GM18951 (cell line): ENCODE measurements at regions not wholly inside any gene's neighbourhood (a gene's known extent, or its start where the extent isn't known, plus 50 kb on each side); places are given as distances from the start of the nearest gene placed in this dataset.
"Not testable (repeated sequence)": the region's sequence is repeated elsewhere in the genome, so short reads cannot be mapped to it uniquely, and the experiment has no call there.

Experiments
- POLR2A ChIP-seq: IDR thresholded peaks from 4 replicates; pipeline ENCODE4 v1.6.1; 2011; ENCODE audit warnings: mild to moderate bottlenecking; ENCODE audit not compliant: insufficient read length, insufficient read depth; ENCODE audit errors: extremely low read depth
- in situ Hi-C: fragments of 300-500 bp; cut with MboI; formaldehyde crosslinking; loops from one replicate; pipeline ENCODE4 v1.12.0; 2022; ENCODE audit warnings: low sequenced_read_pairs, mixed read lengths, inconsistent platforms; ENCODE audit not compliant: unreplicated experiment

GRCh38 chr16:5756969-5757368 is 659.4 kb upstream of the EEF2KMT start:
- in situ Hi-C loops: no loop called here
- TF ChIP-seq POLR2A: no peak

GRCh38 chr16:5753381-5753780 is 655.8 kb upstream of the EEF2KMT start:
- TF ChIP-seq POLR2A: no peak

DNA sequence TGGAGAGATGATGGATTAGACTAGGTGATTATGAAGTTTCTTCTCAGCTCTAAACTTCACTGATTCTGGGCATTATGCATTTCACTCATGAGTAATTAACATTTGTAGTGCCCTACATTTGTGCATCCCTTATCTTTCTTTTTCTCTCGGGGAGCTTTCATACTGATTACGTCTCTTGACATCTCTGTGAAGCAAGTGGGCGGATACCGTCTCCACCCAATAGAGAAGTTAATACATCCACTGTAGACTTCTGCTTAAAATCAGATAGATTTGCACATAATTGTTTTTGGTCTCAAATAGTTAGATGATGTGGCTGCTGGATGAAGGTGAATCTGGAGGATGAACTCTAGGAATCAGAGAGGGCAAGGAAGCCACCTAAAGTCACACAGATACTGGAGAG is 653.6 kb upstream of the EEF2KMT start:
- in situ Hi-C loops: no loop called here
- no peak for TF ChIP-seq POLR2A

More at GRCh38 chr16:5753381-5753780, 655.8 kb upstream of the EEF2KMT start:
- in situ Hi-C loops: no loop called here

DNA sequence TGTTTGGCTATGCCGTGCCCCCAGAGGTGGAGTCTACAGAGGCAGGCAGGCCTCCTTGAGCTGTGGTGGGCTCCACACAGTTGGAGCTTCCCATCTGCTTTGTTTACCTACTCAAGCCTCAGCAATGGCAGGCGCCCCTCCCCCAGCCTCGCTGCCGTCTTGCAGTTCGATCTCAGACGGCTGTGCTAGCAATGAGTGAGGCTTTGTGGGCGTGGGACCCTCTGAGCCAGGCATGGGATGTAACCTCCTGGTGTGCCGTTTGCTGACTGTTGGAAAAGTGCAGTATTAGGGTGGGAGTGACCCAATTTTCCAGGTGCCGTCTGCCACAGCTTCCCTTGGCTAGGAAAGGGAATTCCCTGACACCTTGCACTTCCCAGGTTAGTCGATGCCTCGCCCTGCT is 652.8 kb upstream of the EEF2KMT start:
- in situ Hi-C loops: not testable (repeated sequence)

DNA sequence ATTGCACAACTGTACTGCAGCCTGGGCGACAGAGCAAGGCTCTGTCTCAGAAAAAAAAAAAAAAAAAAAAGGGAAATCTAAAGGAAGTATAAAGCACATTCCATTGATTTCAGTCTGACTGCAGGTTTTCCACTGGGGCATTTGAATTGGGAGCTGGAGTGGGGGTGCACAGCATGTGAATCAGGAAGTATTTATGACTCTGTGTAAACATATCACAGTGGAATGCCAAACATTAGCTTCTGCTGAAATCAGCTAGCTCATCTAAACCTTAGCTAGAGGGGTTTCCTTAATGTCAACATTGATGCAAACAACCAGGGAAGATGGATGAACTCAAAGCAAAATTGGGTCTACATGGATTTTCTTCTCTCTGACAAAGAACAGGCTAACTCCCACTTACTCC is 641.0 kb upstream of the EEF2KMT start:
- TF ChIP-seq POLR2A: no peak
- in situ Hi-C loops: no loop called here

DNA sequence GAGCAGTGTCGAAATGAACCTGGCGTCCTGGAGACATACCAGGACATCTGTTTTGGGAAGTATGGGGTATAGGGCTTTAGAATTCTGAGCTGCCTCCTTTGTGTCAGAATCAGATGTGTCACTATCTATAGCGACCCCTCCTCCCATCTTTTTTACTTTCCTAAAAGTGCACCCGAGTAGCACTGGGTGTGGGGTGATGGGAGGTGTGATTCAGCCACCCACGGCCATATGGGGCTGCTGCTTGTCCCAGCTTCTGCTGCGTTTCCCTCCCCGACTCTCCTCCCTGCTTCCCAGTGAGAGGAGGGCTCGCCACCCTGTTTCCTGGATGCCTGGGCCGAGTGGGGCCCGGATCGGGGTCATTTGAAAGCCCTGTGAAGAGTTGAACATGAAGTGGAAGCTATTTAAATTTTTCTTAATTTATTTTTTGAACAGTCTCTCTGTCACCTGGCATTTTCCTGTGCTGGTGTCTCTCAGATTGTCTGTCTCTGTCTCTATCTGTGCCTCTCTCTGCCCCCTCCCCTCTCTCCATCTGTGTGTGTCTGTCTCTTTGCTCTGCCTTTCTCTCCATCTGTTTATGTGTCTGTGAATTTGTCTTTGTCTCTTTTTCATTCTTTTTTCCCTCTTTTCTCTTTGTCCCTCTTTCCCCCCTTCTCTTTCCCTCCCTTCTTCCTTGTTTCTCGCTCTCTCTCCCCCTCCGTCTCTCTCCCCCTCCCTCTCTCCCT is 638.8 kb upstream of the EEF2KMT start:
- in situ Hi-C loops: no loop called here
- no peak for TF ChIP-seq POLR2A

DNA sequence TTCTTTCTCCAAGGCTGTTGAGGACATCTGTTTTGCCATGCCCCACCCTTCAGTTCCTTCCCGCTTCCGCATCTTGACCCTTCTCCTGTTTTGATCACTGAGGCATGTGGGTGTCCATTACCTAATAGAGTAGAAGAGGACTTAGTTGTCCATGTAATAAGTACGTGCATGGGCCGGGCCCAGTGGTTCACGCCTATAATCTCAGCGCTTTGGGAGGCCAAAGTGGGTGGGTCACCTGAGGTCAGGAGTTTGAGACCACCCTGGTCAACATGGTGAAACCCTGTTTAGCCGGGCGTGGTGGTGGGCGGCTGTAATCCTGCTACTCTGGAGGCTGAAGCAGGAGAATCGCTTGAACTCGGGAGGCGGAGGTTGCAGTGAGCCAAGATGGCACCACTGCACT is 637.8 kb upstream of the EEF2KMT start:
- in situ Hi-C loops: no loop called here
- no peak for TF ChIP-seq POLR2A

DNA sequence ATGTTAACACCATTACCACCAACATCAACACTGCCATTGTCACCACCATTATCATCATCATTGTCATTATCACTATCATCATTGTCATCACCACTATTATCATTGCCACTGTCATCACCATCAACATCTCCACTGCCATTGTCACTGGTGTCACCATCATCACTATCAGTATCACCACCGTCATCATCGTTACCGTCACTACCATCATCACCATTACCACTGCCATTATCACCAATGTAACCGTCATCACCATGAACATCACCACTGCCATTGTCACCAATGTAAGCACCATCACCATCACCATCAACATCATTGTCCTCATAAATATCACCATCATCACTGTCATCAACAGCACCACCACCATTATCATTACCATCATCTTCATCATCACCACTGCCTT is 633.2 kb upstream of the EEF2KMT start:
- in situ Hi-C loops: no loop called here
- TF ChIP-seq POLR2A: no peak

DNA sequence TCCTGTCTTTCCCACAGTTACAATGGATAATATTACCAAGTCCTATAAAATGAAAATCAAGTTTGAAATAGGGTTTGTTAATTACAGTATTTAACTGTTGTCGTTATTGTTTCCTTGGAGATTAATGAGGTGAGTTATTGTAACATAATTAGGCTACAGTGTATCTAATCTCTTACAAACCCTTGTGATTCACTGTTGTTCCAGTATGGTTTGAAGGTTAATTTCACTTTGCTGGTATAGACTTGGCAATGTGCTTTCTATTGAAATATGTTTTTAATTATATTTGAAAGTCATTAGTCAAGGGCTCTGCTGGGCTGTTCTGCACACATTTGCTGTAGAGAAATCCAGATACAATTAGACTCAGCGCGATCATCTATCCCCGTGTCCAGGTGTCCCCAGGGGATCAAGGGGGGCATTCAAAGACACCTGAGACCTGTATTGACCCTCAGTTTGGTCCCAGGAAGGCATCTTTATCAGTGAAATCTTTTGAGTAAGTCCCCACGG is 624.6 kb upstream of the EEF2KMT start:
- in situ Hi-C loops: no loop called here
- TF ChIP-seq POLR2A: no peak

DNA sequence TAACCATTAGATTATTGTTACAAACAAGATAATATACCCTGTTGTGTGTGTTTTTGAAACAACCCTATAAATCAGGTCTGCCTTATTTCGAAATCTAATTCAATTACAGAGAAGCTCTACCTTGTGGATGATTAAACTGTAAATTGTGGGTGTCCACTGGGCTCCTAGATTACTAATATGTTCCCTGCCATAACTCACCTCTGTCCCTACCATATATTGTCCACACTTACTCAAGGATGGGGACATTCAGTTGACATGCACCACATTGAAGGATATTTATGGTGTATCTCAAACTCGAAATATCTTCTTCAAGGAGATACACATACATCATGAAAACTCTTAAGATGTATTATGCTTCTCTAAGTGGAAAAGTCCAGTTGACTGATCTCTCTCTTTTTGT is 617.6 kb upstream of the EEF2KMT start:
- in situ Hi-C loops: no loop called here
- TF ChIP-seq POLR2A: no peak

GRCh38 chr16:5709889-5710288 is 612.3 kb upstream of the EEF2KMT start:
- in situ Hi-C loops: no loop called here
- TF ChIP-seq POLR2A: no peak

GRCh38 chr16:5706211-5706610 is 608.6 kb upstream of the EEF2KMT start:
- no peak for TF ChIP-seq POLR2A
- in situ Hi-C loops: no loop called here

DNA sequence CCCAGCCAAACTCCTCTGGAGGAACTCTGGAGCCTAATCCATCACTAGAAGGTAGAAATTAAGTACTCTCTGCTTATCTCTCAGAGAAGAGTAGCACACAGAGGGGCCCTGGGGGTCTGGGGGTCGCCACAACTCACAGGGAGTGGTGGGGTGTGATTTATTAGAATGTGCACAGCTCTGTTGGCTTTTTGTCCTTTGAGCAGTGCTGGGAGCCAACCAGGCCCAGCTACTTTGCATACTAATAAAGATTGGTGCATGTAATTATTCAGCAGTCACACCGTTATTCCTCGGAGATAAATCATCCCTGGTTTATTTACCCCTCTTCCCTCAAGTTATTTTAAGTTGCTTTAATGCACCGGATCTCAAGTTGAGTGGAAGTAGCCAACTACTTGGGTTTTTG is 606.7 kb upstream of the EEF2KMT start:
- in situ Hi-C loops: no loop called here
- TF ChIP-seq POLR2A: no peak

DNA sequence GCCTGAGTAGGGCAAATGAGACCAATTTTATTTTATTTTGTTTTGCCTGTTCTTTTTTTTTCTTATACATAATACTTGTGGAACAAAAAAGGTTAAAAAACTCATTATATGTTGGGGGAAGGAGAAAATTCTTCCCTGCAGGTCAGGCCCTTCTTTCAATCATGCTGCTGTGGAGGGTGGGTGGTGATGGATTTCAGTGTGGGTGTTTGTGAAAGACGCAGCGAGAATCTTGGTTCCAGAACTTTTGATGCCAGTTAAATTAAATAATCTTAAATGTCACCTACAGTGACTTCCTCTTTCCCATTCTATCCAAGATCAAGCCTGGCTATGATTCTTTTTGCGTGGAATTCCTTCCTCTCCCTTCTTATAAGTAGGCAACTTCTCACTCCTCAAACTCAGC is 595.8 kb upstream of the EEF2KMT start:
- no peak for TF ChIP-seq POLR2A
- in situ Hi-C loops: no loop called here

GRCh38 chr16:5681966-5682365 is 584.4 kb upstream of the EEF2KMT start:
- in situ Hi-C loops: no loop called here

More at GRCh38 chr16:5681966-5682365, 584.4 kb upstream of the EEF2KMT start:
- TF ChIP-seq POLR2A: no peak
